NCI-H1436 treated with DMSO at 0.1 percent for 48 hours (cell line): ENCODE measurements at regions not wholly inside any gene's neighbourhood (a gene's known extent, or its start where the extent isn't known, plus 50 kb on each side); places are given as distances from the start of the nearest gene placed in this dataset.
"Not testable (repeated sequence)": the region's sequence is repeated elsewhere in the genome, so short reads cannot be mapped to it uniquely, and the experiment has no call there.

Experiments used
- DNase-seq: peaks from one replicate; lab custom pipeline; 2025; lab: John Stamatoyannopoulos, UW

GRCh38 chr3:31100519-31100918, 206.1 kb upstream of the GADL1 start:
- DNase-seq = no peak

GRCh38 chr3:31101285-31101684, 206.8 kb upstream of the GADL1 start:
- not testable (repeated sequence) for DNase-seq

GRCh38 chr3:31102196-31102879, 207.9 kb upstream of the GADL1 start:
- DNase-seq = no peak

GRCh38 chr3:31103181-31103580, 208.7 kb upstream of the GADL1 start:
- DNase-seq = no peak

GRCh38 chr3:31103623-31104180, 209.2 kb upstream of the GADL1 start:
- DNase-seq = no peak

- DNase-seq = no peak
Measured at GRCh38 chr3:31105011-31105410, 210.6 kb upstream of the GADL1 start.

- no peak for DNase-seq
Measured at GRCh38 chr3:31105438-31106077, 211.1 kb upstream of the GADL1 start.

GRCh38 chr3:31106204-31106603, 211.7 kb upstream of the GADL1 start:
- DNase-seq = no peak

GRCh38 chr3:31106912-31107311, 212.5 kb upstream of the GADL1 start:
- DNase-seq = no peak

- DNase-seq = no peak
Measured at GRCh38 chr3:31114929-31115283, 220.4 kb upstream of the GADL1 start.

- not testable (repeated sequence) for DNase-seq
Measured at GRCh38 chr3:31115531-31115930, 221.1 kb upstream of the GADL1 start.

- DNase-seq = no peak
Measured at GRCh38 chr3:31116651-31117050, 222.2 kb upstream of the GADL1 start.

GRCh38 chr3:31117854-31118253, 223.4 kb upstream of the GADL1 start:
- no peak for DNase-seq

GRCh38 chr3:31124373-31124772, 229.9 kb upstream of the GADL1 start:
- DNase-seq = no peak

- no peak for DNase-seq
Measured at GRCh38 chr3:31125413-31126020, 231.1 kb upstream of the GADL1 start.

- DNase-seq = no peak
Measured at GRCh38 chr3:31129241-31129640, 234.8 kb upstream of the GADL1 start.

GRCh38 chr3:31132132-31132769, 237.8 kb upstream of the GADL1 start:
- DNase-seq = no peak

- no peak for DNase-seq
Measured at GRCh38 chr3:31133541-31133940, 239.1 kb upstream of the GADL1 start.

GRCh38 chr3:31135546-31135945, 241.1 kb upstream of the GADL1 start:
- DNase-seq = no peak

GRCh38 chr3:31137718-31138465, 243.4 kb upstream of the GADL1 start:
- DNase-seq = no peak

- no peak for DNase-seq
Measured at GRCh38 chr3:31140470-31140869, 246.0 kb upstream of the GADL1 start.

GRCh38 chr3:31142139-31142538, 247.7 kb upstream of the GADL1 start:
- no peak for DNase-seq
